ENCODE measurements at regions not wholly inside any gene's neighbourhood (a gene's known extent, or its start where the extent isn't known, plus 50 kb on each side); places are given as distances from the start of the nearest gene placed in this dataset.

- no peak for DNase-seq (ENCODE audit: low read depth in 2 of 2)
Observed at GRCh38 chr9:36461323-36461722, 61.3 kb upstream of the RNF38 start.

- peak; percentile 31 to 41 for DNase-seq (ENCODE audit: low read depth in 2 of 2)
Observed at GRCh38 chr9:36458430-36458915, 58.4 kb upstream of the RNF38 start.

GRCh38 chr9:36457836-36458429 is 57.9 kb upstream of the RNF38 start:
- no peak for DNase-seq (ENCODE audit: low read depth in 2 of 2)

- DNase-seq (ENCODE audit: low read depth in 2 of 2) = no peak
Observed at GRCh38 chr9:36456480-36457065, 56.5 kb upstream of the RNF38 start.

- DNase-seq (ENCODE audit: low read depth in 2 of 2) = no peak
Observed at GRCh38 chr9:36451949-36452348, 51.9 kb upstream of the RNF38 start.

GRCh38 chr9:36450110-36450732 is 50.2 kb upstream of the RNF38 start:
- no peak for DNase-seq (ENCODE audit: low read depth in 2 of 2)
